Spleen (tissue), 7 donors: ENCODE measurements at regions not wholly inside any gene's neighbourhood (a gene's known extent, or its start where the extent isn't known, plus 50 kb on each side); places are given as distances from the start of the nearest gene placed in this dataset.

Experiments used
- CTCF ChIP-seq, 11 experiments: fragments of 200-600 bp in 7 of 11; fragments of 450-650 bp in 4 of 11; sonication (generic) in 4 of 11; IDR thresholded peaks in 8 of 11; conservative IDR thresholded peaks in 3 of 11; 1 replicate in 7 of 11; 2 replicates in 4 of 11; pipeline versions ENCODE4 v1.4.0 to v1.8.0; 2016 to 2021; ENCODE audit warnings: antibody characterized with exemption in 11 of 11, inconsistent platforms in 4 of 11, mild to moderate bottlenecking in 1 of 11
- POLR2A ChIP-seq, 3 donors: fragments of 450-650 bp; IDR thresholded peaks; one replicate each; pipeline ENCODE4 v1.5.1; 2017; ENCODE audit warnings: antibody characterized with exemption in 3 of 3, mild to moderate bottlenecking in 1 of 3
- donor health status: DM: no; HTN: no; CAD: no; lungs with moderate emphysema.
- donor health status: DM: no; HTN: no; CAD: no.
- donor health status: DM: no; HTN: no; CAD: no.

GRCh38 chr15:61480863-61481262 is 251.8 kb upstream of the RORA start:
- TF ChIP-seq POLR2A (IDR thresholded peaks at IDR 0.05) (no peak), CTCF (IDR thresholded peaks at IDR 0.05 in 8 of 11, conservative IDR thresholded peaks at IDR 0.05 in 3 of 11) (no peak)
